GM21423 (cell line): ENCODE measurements at regions not wholly inside any gene's neighbourhood (a gene's known extent, or its start where the extent isn't known, plus 50 kb on each side); places are given as distances from the start of the nearest gene placed in this dataset.

Experiments
- ATAC-seq: cut with Tn5 transposase; IDR thresholded peaks from one replicate; pipeline ENCODE4 v1.9.1; 2021; ENCODE audit warnings: mild to moderate bottlenecking, moderate library complexity; ENCODE audit not compliant: unreplicated experiment

GRCh38 chr15:88403351-88403791, 63.8 kb downstream of the MRPL46 start:
- no peak for ATAC-seq

DNA sequence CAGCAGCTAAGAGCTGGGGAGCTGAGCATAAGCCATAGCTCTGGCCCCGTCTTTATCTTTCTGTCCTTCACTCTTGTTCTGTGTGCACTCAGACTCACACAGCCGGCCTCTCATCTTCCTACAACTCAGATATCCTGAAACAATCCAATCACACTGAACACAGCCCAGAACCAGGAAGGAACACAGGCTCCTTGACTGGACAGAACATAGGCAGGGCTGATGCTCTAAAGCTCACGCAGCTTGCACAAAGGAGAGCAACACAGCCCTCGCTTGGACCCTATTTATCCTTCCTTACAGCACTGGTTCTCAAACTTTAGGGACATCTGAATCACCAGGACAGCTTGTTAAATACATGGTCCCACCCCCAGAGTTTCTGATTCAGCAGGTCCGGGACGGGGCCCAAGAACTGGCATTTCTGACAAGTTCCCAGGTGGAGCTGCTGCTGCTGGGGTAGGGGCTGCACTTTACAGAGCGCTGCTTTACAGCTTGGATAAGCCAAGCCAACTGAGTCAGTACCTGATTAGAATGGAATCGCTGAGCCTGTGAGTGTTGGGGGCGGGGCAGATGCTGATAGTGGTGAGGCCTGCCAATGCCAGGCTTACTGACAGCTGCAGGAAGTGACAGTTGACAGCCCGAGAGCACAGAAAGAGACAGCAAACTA, 65.1 kb downstream of the MRPL46 start:
- ATAC-seq = no peak

GRCh38 chr15:88401251-88401995, 65.8 kb downstream of the MRPL46 start:
- ATAC-seq = no peak

DNA sequence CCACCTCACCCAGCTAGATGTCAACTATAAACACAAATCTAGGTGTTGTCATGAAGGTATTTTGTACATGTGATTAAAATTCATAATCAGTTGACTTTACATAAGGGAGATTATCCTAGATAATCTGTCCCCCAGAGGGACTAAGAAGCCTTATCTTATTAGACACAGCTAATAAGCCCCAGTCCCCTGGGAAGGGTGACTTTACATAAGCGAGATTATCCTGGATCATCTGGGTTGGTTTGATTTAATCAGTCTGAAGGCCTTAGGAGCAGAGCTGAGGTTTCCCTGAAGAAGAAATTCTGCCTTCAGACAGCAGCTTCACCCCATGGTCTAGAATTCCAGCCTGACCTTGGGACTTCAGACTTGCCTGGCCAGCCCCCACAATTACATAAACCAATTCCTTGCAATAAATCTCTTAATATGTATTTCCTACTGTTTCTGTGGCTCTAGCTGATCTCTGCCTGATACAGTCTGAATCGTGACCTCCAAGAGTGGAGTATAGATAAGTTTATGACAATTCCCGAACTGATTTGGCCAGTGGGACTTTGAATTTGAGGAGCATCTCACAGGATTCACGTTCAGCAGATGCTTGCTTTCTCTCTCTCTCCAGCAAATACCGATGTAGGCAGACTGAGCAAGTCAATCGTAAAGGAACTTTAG, 66.5 kb downstream of the MRPL46 start:
- no peak for ATAC-seq

- no peak for ATAC-seq
Measured at GRCh38 chr15:88400084-88400483, 67.1 kb downstream of the MRPL46 start.

DNA sequence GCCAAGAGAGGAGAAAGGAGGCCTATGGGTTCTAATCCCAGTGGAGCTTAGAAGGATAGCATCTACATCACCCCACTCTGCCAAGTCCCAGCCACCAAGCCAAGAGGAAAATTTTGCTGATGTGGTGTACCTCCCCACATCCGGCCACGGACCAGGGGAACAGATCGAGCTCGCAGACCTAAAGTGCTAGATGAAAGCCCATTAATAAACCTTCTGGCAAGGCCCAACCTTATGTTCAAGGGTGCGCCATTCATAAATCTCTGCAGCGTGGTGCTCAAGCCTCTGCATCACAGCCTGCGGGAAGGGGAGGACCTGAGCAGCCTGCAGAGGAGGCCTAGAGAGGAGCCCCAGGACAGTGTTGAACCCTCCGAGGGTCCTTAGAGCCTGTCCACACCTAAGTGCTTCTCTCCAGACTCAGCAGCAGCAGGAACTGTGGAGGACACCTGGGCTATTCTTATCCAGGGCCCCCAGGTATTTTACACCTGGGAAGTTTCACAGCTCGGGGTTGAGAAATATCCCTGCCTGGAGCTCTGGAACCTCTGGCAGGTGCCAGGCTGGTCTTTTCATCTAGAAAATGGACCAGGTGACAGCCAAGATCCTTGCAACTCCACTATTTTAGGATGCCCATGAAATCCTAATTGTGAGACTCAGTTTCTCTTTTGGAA, 68.0 kb downstream of the MRPL46 start:
- ATAC-seq = no peak

GRCh38 chr15:88398011-88398410, 69.2 kb downstream of the MRPL46 start:
- ATAC-seq = no peak

- ATAC-seq = no peak
Measured at GRCh38 chr15:88397506-88397905, 69.7 kb downstream of the MRPL46 start.

GRCh38 chr15:88395872-88396781, 71.1 kb downstream of the MRPL46 start:
- no peak for ATAC-seq

DNA sequence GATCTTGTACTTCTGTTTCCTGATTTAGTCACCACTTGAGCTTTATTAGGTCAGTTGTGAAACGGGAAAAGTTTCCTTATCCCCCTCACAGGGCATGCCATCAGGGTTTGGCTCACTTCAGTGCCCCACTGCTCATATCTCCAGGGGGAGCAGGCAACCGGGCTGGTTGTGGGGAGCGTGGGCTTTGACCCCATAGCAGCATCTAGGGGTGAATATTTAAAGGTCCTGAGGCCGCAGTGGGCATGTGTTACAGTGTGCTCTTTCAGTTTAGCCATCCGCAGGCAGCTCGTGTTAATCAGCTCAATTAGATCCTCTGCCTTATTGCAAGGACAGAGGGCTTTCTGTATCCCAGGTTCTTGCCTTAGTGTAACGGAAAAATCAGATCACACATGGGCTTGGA, 71.9 kb downstream of the MRPL46 start:
- no peak for ATAC-seq

DNA sequence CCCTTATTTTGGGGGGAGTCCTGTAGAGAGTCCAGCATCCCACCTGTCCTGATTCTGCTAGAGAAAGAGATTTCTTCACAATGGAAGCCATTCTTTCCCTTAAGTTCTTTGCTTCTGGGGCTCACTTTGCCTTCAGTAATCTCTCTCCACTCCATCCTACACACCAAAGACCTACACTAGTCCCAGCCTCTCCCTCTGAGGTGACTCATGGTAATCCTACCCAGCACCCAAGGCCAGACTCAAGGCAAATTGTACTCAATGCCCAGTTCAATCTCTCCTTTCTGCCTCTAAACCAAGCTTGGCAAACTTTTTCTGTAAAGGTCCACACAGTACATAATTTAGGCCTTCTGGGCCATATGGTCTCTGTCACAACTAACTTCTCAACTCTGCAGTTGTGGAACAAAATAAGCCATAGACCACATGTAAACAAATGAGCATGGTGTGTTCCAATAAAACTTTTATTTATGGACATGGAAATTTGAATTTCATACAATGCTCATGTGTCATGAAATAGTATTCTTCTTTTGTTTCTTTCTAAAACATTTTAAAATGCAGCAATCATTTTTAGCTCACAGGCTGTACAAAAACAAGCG, 72.5 kb downstream of the MRPL46 start:
- ATAC-seq = no peak

GRCh38 chr15:88393719-88394519, 73.3 kb downstream of the MRPL46 start:
- no peak for ATAC-seq

DNA sequence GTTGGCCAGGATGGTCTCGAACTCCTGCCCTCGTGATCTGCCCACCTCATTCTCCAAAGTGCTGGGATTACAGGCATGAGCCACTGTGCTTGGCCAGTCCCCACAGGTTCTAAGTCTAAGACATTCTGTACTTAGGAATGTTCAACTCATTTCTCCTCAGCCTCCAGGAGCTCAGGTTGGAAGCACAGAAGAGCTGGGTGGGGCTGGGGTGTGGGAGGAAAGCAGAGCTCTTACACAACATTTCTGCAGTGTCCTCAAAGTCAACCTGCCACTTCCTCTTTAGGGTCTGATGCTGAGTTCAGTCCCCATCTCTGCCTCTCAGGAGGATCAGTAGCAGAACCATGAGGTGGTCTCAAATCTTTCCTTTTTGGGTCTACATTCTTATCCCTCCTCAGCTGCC, 75.5 kb downstream of the MRPL46 start:
- ATAC-seq = no peak

DNA sequence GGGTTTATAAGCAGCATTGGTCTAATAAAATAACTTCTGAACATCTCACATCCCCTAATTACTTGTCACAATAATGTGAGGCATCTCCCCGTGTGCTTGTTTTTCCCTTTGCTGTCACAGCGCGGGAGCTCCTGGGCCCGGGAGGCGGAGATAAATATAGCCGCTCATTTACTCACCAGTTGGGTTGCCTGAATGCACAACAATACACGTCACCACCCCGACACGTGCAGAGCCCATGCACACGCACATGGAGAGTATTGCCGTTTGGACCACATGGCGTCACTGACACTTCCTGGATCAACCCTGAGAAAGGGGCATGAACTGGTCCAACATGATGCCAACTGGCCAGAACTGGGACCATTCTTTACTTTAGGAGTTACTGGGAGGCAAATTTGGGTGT, 76.2 kb downstream of the MRPL46 start:
- ATAC-seq = no peak

GRCh38 chr15:88390164-88390901, 76.9 kb downstream of the MRPL46 start:
- ATAC-seq = no peak

- ATAC-seq = no peak
Measured at GRCh38 chr15:88389120-88389519, 78.1 kb downstream of the MRPL46 start.

GRCh38 chr15:88388686-88389085, 78.5 kb downstream of the MRPL46 start:
- ATAC-seq = no peak

DNA sequence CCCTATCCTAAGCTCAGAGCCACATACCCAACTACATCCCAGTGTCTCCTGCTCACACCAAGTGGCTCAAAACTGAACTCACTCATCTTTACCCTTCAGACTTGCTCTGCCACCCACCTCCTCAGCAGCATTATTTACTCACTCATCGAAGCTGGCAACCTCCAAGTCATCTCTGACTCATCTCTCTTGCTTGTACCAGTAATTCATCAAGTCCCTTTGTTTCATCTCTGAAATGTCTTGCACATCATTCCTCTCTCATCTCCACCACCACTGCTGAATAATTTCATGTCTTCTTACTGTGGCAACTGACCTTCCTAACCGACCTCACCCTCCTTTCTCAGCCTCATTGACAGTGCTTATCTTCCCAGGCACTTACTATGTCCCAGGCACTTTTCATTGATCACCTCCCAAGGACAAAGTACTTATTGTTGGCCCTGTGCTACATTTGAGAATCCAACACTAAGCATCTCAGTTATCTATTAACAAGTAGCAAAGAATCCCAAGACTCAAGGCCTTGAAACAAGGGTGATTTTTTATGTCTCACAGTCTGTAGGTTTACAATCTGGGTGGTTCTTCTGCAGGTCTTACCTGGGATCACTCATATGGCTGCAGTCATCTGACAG, 82.0 kb downstream of the MRPL46 start:
- ATAC-seq = no peak
